ENCODE measurements at regions not wholly inside any gene's neighbourhood (a gene's known extent, or its start where the extent isn't known, plus 50 kb on each side); places are given as distances from the start of the nearest gene placed in this dataset.

- TF ChIP-seq, protein P1, sequence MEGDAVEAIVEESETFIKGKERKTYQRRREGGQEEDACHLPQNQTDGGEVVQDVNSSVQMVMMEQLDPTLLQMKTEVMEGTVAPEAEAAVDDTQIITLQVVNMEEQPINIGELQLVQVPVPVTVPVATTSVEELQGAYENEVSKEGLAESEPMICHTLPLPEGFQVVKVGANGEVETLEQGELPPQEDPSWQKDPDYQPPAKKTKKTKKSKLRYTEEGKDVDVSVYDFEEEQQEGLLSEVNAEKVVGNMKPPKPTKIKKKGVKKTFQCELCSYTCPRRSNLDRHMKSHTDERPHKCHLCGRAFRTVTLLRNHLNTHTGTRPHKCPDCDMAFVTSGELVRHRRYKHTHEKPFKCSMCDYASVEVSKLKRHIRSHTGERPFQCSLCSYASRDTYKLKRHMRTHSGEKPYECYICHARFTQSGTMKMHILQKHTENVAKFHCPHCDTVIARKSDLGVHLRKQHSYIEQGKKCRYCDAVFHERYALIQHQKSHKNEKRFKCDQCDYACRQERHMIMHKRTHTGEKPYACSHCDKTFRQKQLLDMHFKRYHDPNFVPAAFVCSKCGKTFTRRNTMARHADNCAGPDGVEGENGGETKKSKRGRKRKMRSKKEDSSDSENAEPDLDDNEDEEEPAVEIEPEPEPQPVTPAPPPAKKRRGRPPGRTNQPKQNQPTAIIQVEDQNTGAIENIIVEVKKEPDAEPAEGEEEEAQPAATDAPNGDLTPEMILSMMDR (IDR thresholded peaks at IDR 0.05) = no peak
Observed at GRCh38 chr6:166766769-166767168, 139.7 kb upstream of the RPS6KA2 start (continued).

GRCh38 chr6:166765234-166765541 lies 138.1 kb upstream of the RPS6KA2 start:
- WGBS (ENCODE audit: missing lambda C conversion rate) = 67% methylated on average over 4 of the region's 14 CpGs
- no peak for FAIRE-seq

DNA sequence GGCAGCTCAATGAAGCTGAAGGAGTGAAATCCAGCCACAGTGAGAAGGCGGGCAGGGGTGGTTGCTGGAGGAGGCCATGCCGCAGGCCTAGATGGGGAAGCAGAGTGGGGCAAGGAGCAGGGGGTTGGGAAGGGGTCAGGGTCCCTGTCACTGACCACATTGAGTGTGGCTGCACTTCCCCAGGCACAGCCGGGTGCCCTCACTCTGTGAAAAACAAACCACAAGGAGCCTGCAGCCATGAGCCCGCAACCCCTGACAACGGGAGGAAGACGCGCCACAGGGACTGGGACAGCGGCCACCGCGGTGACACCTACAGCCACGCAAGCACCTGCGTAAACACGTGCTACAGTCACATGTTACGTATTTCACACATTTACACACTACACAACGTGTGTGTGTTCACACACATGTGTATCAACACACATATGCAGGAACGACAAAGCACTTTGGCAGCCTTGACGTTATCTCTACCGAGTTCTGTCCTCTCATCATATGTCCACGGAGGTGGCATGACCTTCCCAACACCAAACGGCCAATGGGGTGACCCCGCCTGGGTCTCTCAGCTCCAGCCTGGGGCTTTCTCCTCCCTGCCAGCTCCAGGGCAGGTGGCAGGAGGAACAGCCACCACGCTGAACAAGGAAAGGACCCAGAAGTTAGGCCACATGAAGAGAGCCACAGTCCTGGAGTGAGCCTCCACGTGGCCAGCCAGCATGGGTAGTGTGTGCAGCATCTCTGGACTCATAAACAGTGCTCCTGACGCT lies 137.6 kb upstream of the RPS6KA2 start:
- H3K4me1 ChIP-seq = no peaks in the 10 kb centered on the region
- no peak overlapping the region for H3K4me3 ChIP-seq
- ATAC-seq = no peak
- no peak for TF ChIP-seq POLR2AphosphoS2 (conservative IDR thresholded peaks at IDR 0.05; ENCODE audit: low read length)
- TF ChIP-seq SREBF2 (IDR thresholded peaks at IDR 0.05) = no peak
- no peak for TF ChIP-seq USF2 (IDR thresholded peaks at IDR 0.05)
- TF ChIP-seq KDM1A (IDR thresholded peaks at IDR 0.05; ENCODE audit: low read depth) = no peak
- TF ChIP-seq MAX (IDR thresholded peaks at IDR 0.05) = no peak
- no peak for TF ChIP-seq RAD21 (conservative IDR thresholded peaks at IDR 0.05 in 1 of 2, IDR thresholded peaks at IDR 0.05 in 1 of 2)
- TF ChIP-seq ZFP36 (IDR thresholded peaks at IDR 0.05; ENCODE audit: borderline replicate concordance, partially characterized antibody) = no peak
- no peak for TF ChIP-seq CHD2 (IDR thresholded peaks at IDR 0.05; ENCODE audit: low read length, partially characterized antibody)
- no peak for TF ChIP-seq GATA3 (IDR thresholded peaks at IDR 0.05; ENCODE audit: borderline replicate concordance)
- no peak for FAIRE-seq
- ChIA-PET POLR2A (no interaction called here), CTCF (interaction anchor here (0.6 to 4.4 kb wide), 3 partner anchors 11 to 17 kb away, joined by 3 to 33 read pairs (median 3); no protein-coding TSS in a partner anchor)
- WGBS (ENCODE audit: missing lambda C conversion rate) = 79% methylated on average over 17 of the region's 24 CpGs
- H3K4me2 ChIP-seq = no peak overlapping the region
- no peak for DNase-seq (ENCODE audit: low read depth in 1 of 2, low spot score in 1 of 2)
- H3K9me3 ChIP-seq = no peaks in the 10 kb centered on the region
- no peak overlapping the region for H3K27ac ChIP-seq

More at GRCh38 chr6:166765234-166765541, 138.1 kb upstream of the RPS6KA2 start:
- Histone ChIP-seq H3K9me3 (no peaks in the 10 kb centered on the region), H3K27ac (no peak overlapping the region), H3K4me1 (no peaks in the 10 kb centered on the region), H3K4me2 (no peak overlapping the region), H3K4me3 (no peak overlapping the region)
- ATAC-seq (no peak), DNase-seq (ENCODE audit: low read depth in 1 of 2, low spot score in 1 of 2) (no peak)
- POLR2A ChIA-PET = no interaction called here
- CTCF ChIA-PET = interaction anchor here (1.3 to 4.4 kb wide), 3 partner anchors 10 to 186 kb away, joined by 3 to 33 read pairs (median 3); no protein-coding TSS in a partner anchor
- TF ChIP-seq BHLHE40 (IDR thresholded peaks at IDR 0.05; ENCODE audit: low read depth, low read length) = no peak
- no peak for TF ChIP-seq RNF2 (IDR thresholded peaks at IDR 0.05; ENCODE audit: borderline replicate concordance, low read depth)
- TF ChIP-seq MYC (IDR thresholded peaks at IDR 0.05; ENCODE audit: borderline replicate concordance, low read length) = no peak
- TF ChIP-seq RFX5 (IDR thresholded peaks at IDR 0.05) = no peak
- TF ChIP-seq CHD2 (IDR thresholded peaks at IDR 0.05; ENCODE audit: low read length, partially characterized antibody) = no peak
- TF ChIP-seq SREBF2 (IDR thresholded peaks at IDR 0.05) = no peak
- TF ChIP-seq JUNB (IDR thresholded peaks at IDR 0.05) = no peak
- TF ChIP-seq MAFK (IDR thresholded peaks at IDR 0.05; ENCODE audit: partially characterized antibody) = no peak
- no peak for TF ChIP-seq HDAC2 (IDR thresholded peaks at IDR 0.05)
- TF ChIP-seq TP53 (CRISPR knock-in tag; IDR thresholded peaks at IDR 0.05) = no peak
- no peak for TF ChIP-seq JUN (IDR thresholded peaks at IDR 0.05)
- no peak for TF ChIP-seq ESRRA (IDR thresholded peaks at IDR 0.05; ENCODE audit: borderline replicate concordance, low read length)
- TF ChIP-seq TFCP2L1 (CRISPR knock-in tag; IDR thresholded peaks at IDR 0.05) = no peak
- no peak for TF ChIP-seq SMC3 (IDR thresholded peaks at IDR 0.05)

All from A549 (cell line).